Rectal smooth muscle tissue (tissue), 1 donor: ENCODE measurements at regions not wholly inside any gene's neighbourhood (a gene's known extent, or its start where the extent isn't known, plus 50 kb on each side); places are given as distances from the start of the nearest gene placed in this dataset.
"Not testable (repeated sequence)": the region's sequence is repeated elsewhere in the genome, so short reads cannot be mapped to it uniquely, and the experiment has no call there.

Experiments
- H3K27ac ChIP-seq: one replicate; pipeline ENCODE4 v1.7.0; 2013; ENCODE audit warnings: low read depth, low read length, inconsistent platforms
- H3K27me3 ChIP-seq: one replicate; pipeline ENCODE4 v1.7.0; 2013; ENCODE audit warnings: low read length; ENCODE audit not compliant: control insufficient read depth, insufficient read depth
- H3K36me3 ChIP-seq: one replicate; pipeline ENCODE4 v1.7.0; 2013; ENCODE audit warnings: low read length; ENCODE audit not compliant: control insufficient read depth, insufficient read depth
- H3K4me1 ChIP-seq: one replicate; pipeline ENCODE4 v1.7.0; 2013; ENCODE audit warnings: low read length; ENCODE audit not compliant: control insufficient read depth, insufficient read depth
- H3K4me3 ChIP-seq: one replicate; pipeline ENCODE4 v1.7.0; 2013; ENCODE audit warnings: low read length
- H3K9ac ChIP-seq: one replicate; pipeline ENCODE4 v1.7.0; 2013; ENCODE audit warnings: low read length

DNA sequence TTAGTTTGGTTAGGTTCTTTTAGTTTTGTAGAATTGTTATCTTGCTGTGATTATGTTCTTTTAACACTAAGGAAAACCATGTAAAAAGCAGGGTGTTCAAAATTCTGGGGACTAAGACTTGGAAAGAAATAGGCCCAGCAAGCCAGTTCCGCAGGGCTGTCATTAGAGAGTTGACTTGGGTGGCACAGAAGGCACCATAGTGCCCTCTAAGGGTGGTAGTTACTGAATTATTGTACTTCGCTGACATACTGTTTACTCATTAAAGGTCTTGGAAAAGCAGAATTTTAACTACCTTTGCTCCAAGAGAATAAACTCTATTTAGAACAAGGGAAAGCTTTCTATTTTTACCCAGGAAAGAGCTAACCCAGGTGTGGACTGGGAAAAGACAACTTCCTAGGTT lies 86.5 kb downstream of the OTUD1 start:
- no peak overlapping the region for H3K27ac ChIP-seq
- H3K4me3 ChIP-seq, result no peak overlapping the region
- H3K27me3 ChIP-seq, result no peaks in the 10 kb centered on the region
- H3K9ac ChIP-seq, result no peak overlapping the region
- no peaks in the 10 kb centered on the region for H3K4me1 ChIP-seq
- no peaks in the 10 kb centered on the region for H3K36me3 ChIP-seq

DNA sequence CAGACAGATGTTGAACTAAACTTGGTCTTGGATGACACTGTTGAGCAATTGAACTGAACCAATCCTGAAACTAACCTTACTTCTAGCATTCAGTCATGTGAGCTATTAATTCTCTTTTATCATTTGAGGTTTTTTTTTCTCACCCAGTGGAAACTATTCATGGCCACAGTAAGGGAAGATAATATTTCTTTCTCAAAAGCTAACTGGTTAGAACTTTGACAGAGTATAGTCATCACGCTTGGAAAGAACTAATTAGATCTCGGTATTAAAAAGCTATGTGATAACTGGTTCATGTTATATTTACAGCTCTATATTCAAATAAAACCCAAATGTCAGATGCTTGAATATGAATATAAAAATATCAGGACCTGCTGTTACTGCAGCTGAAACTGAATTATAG lies 89.5 kb downstream of the OTUD1 start:
- Histone ChIP-seq H3K4me1 (no peaks in the 10 kb centered on the region), H3K27me3 (no peaks in the 10 kb centered on the region), H3K27ac (no peak overlapping the region), H3K36me3 (no peaks in the 10 kb centered on the region), H3K4me3 (no peak overlapping the region), H3K9ac (no peak overlapping the region)

DNA sequence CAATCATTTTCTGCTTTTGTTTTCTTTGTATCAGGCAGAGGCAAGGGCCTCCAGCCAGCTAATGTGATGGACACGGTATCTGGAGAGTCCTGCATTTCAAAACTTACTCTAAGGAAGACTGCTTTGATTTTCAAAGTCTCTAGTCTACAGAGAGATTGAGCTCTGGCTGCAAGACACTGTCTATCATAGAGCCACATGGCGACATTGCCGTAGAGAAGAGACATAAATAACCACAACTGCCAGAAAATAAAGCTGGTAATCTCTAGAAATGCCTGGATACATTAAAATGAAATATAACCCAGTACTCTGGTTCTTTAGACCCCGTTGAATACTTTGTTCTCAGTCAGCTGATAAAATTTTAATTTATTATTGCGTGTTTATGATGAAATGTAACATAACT lies 90.8 kb downstream of the OTUD1 start:
- H3K27ac ChIP-seq, result no peak overlapping the region
- H3K4me3 ChIP-seq, result no peak overlapping the region
- H3K36me3 ChIP-seq, result no peaks in the 10 kb centered on the region
- no peaks in the 10 kb centered on the region for H3K27me3 ChIP-seq
- H3K9ac ChIP-seq, result no peak overlapping the region
- H3K4me1 ChIP-seq, result no peaks in the 10 kb centered on the region

GRCh38 chr10:23530079-23530478 lies 91.2 kb downstream of the OTUD1 start:
- Histone ChIP-seq H3K27me3 (no peaks in the 10 kb centered on the region), H3K36me3 (no peaks in the 10 kb centered on the region), H3K27ac (no peak overlapping the region), H3K4me1 (no peaks in the 10 kb centered on the region), H3K4me3 (no peak overlapping the region), H3K9ac (no peak overlapping the region)

DNA sequence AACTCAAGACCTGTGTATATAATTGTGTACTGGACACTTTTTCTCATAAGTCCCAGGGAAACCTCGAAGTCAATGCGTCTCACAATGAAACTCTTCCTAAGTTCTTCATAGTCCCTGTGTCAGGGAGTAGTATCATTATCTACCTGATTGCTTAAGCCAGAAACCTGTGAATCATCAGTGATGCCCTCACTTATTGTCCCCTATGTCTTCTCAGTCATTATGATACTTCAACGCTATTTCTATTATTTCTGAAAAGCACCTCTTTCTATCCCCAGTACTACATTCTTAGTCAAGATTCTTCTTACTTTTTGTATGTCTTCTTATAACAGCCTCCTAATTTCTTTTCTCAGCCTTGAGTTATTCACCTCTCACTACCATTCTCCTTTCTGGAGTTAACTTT lies 94.3 kb downstream of the OTUD1 start:
- Histone ChIP-seq H3K9ac (no peak overlapping the region), H3K36me3 (no peaks in the 10 kb centered on the region), H3K4me1 (no peaks in the 10 kb centered on the region), H3K27me3 (no peaks in the 10 kb centered on the region), H3K27ac (no peak overlapping the region), H3K4me3 (no peak overlapping the region)

- Histone ChIP-seq H3K4me1 (no peaks in the 10 kb centered on the region), H3K36me3 (no peaks in the 10 kb centered on the region), H3K9ac (no peak overlapping the region), H3K4me3 (no peak overlapping the region), H3K27me3 (no peaks in the 10 kb centered on the region), H3K27ac (no peak overlapping the region)
Measured at GRCh38 chr10:23534326-23534725, 95.5 kb downstream of the OTUD1 start.

DNA sequence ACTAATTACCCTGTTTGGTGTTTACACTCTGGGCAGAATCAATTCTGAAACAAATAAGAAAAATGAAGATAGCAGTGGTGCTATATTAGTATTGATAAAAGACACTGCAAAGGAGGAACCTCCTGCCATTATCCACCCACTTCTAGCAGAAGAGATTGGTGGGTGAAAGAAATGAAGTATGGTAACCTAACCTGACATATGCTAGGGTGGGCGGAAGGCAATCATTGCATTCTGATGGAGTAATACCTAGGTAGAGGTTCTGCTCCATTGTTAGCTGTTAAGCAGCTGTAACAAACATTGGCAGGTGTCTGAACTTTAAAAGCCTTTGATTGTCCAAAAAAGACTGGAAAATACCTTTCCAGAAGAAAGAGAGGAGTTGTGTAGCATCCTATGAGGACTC lies 95.9 kb downstream of the OTUD1 start:
- H3K27me3 ChIP-seq, result no peaks in the 10 kb centered on the region
- no peak overlapping the region for H3K9ac ChIP-seq
- H3K4me1 ChIP-seq, result no peaks in the 10 kb centered on the region
- no peak overlapping the region for H3K4me3 ChIP-seq
- no peaks in the 10 kb centered on the region for H3K36me3 ChIP-seq
- no peak overlapping the region for H3K27ac ChIP-seq

DNA sequence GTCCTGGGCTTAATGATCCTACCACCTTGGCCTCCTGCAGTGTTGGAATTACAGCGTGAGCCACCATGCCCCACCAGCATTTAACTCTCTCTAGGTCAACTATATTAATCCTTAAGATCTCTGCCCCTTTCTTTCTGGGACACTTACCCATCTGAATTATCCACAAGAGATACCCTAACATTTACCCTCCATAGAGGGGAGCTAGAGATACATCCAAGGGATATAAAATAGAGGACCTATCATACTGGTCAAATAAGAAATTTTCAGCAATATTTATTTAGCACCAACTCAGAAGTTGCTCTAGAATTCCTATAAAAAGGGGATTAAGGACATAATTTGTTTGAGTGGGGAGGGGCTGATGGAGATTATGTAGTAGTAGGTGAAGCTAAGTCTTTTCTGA lies 96.5 kb downstream of the OTUD1 start:
- Histone ChIP-seq H3K9ac (no peak overlapping the region), H3K27ac (no peak overlapping the region), H3K4me1 (no peaks in the 10 kb centered on the region), H3K27me3 (no peaks in the 10 kb centered on the region), H3K4me3 (no peak overlapping the region), H3K36me3 (no peaks in the 10 kb centered on the region)

GRCh38 chr10:23538968-23539367 lies 100.1 kb downstream of the OTUD1 start:
- Histone ChIP-seq H3K4me3 (no peak overlapping the region), H3K36me3 (no peaks in the 10 kb centered on the region), H3K27ac (no peak overlapping the region), H3K4me1 (no peaks in the 10 kb centered on the region), H3K27me3 (no peaks in the 10 kb centered on the region), H3K9ac (no peak overlapping the region)

GRCh38 chr10:23540401-23541030 lies 101.6 kb downstream of the OTUD1 start:
- Histone ChIP-seq H3K27me3 (no peaks in the 10 kb centered on the region), H3K36me3 (no peaks in the 10 kb centered on the region), H3K4me3 (no peak overlapping the region), H3K9ac (no peak overlapping the region), H3K4me1 (no peaks in the 10 kb centered on the region), H3K27ac (no peak overlapping the region)

DNA sequence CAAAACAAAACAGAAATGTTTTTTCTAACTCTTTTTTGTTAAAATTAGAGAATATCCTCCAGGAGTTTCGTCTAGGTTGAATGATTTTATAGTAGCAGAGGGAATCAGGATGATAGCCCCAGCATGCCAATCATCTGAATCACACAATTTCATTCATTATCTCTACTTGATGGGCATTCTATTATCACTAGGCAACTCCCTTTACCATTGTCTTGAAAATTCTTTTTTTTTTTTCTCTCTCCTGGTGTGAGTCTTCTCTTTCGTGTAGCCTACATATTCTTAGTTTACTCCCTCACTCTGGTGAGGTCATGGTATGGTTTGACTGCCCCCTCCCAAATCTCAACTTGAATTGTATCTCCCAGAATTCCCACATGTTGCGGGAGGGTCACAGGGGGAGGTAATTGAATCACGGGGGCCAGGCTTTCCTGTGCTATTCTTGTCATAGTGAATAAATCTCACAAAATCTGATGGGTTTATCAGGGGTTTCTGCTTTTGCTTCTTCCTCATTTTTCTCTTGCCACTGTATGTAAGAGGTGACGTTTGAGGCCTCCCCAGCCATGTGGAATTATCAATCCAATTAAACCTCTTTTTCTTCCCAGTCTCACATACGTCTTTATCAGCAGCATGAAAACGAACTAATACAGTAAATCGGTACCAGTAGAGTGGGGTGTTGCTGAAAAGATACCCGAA lies 105.0 kb downstream of the OTUD1 start:
- H3K9ac ChIP-seq, result no peak overlapping the region
- no peaks in the 10 kb centered on the region for H3K36me3 ChIP-seq
- H3K27me3 ChIP-seq, result no peaks in the 10 kb centered on the region
- no peaks in the 10 kb centered on the region for H3K4me1 ChIP-seq
- no peak overlapping the region for H3K27ac ChIP-seq
- H3K4me3 ChIP-seq, result no peak overlapping the region

DNA sequence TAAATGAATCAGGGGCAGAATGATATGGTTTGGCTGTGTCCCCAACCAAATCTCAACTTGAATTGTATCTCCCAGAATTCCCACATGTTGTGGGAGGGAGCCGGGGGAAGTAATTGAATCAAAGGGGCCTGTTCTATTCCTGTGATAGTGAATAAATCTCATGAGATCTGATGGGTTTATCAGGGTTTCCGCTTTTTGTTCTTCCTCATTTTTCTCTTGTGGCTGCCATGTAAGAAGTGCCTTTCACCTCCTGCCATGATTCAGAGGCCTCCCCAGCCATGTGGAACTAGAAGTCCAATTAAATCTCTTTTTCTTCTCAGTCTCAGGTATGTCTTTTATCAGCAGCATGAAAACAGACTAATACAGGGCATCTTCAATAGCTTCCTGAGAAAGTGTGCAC lies 107.0 kb downstream of the OTUD1 start:
- H3K27ac ChIP-seq, H3K4me1 ChIP-seq, H3K4me3 ChIP-seq, H3K9ac ChIP-seq, H3K27me3 ChIP-seq, H3K36me3 ChIP-seq: not testable (repeated sequence)

DNA sequence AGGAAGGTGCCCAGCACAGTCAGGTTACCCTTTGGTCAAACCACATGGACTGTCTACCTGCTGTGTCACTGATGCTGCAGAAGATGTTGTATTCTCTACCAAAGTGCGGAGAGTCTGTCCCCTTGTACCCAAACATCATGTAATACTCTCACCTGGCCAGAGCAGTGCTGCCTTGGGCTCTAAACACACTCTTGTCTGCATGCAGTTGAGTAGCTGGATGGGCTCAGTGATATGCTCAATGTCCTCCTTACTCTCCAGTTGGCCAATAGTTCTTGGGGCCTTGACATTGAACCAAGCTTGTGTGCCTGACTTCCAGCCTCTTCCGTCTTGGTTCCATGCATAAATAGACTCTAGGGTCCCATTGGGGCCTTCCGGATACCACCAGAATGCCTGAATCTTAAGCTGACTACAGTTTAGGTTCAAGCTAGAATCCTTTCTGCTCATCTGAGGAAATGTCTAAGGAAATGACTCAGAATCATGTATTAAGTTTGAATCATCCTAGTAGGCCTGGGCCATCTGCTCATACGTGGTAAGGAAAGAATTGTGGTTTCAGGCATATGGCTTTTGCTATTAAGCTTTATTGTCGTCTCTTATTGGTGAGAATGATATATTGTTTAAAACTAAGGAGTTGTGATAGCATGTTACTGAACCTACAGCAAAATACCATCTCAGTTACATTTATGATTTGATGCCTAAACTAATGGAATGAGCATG lies 118.0 kb downstream of the OTUD1 start:
- Histone ChIP-seq H3K4me3 (no peak overlapping the region), H3K36me3 (no peaks in the 10 kb centered on the region), H3K27me3 (no peaks in the 10 kb centered on the region), H3K4me1 (no peaks in the 10 kb centered on the region), H3K9ac (no peak overlapping the region), H3K27ac (no peak overlapping the region)
